Upper lobe of left lung (tissue), 6 donors: ENCODE measurements at regions not wholly inside any gene's neighbourhood (a gene's known extent, or its start where the extent isn't known, plus 50 kb on each side); places are given as distances from the start of the nearest gene placed in this dataset.

Source experiments
- ATAC-seq, 2 donors: fragments of 200-7000 bp; cut with Tn5 transposase; one replicate each; pipeline ENCODE4 v1.9.1; 2022; ENCODE audit warnings: mild to moderate bottlenecking in 2 of 2, moderate library complexity in 2 of 2; ENCODE audit not compliant: low FRiP score in 2 of 2
- DNase-seq, 2 donors: peaks; one replicate each; pipeline ENCODE4 v3.0.0-alpha.2; 2019 to 2020
- H3K27ac ChIP-seq, 4 donors: fragments of 200-600 bp; sonication (generic); one replicate each; pipeline ENCODE4 v1.5.1; 2016 to 2019
- H3K27me3 ChIP-seq, 4 donors: fragments of 200-600 bp; sonication (generic); one replicate each; pipeline ENCODE4 v1.5.1; 2017 to 2019
- H3K36me3 ChIP-seq, 4 donors: fragments of 200-600 bp; sonication (generic); one replicate each; pipeline ENCODE4 v1.5.1; 2016 to 2019
- H3K4me1 ChIP-seq, 4 donors: fragments of 200-600 bp; sonication (generic); one replicate each; pipeline ENCODE4 v1.5.1; 2018 to 2019
- H3K4me3 ChIP-seq, 4 donors: fragments of 200-600 bp; sonication (generic); one replicate each; pipeline ENCODE4 v1.5.1; 2017 to 2019; ENCODE audit warnings: mild to moderate bottlenecking in 2 of 4, moderate library complexity in 1 of 4
- H3K9me3 ChIP-seq, 4 donors: fragments of 200-600 bp; sonication (generic); one replicate each; pipeline ENCODE4 v1.5.1; 2018 to 2019
- EP300 ChIP-seq, 4 donors: sonication (generic); formaldehyde crosslinking; IDR thresholded peaks; one replicate each; pipeline ENCODE4 v1.5.1; 2017; ENCODE audit warnings: antibody characterized with exemption in 4 of 4, control low read depth in 2 of 4
- POLR2A ChIP-seq, 4 donors: fragments of 450-650 bp; IDR thresholded peaks; one replicate each; pipeline ENCODE4 v1.5.1; 2016 to 2017; ENCODE audit warnings: antibody characterized with exemption in 4 of 4, mild to moderate bottlenecking in 2 of 4
- POLR2AphosphoS5 ChIP-seq, 2 donors: sonication (generic); formaldehyde crosslinking; IDR thresholded peaks; one replicate each; pipeline ENCODE4 v1.5.1; 2017; ENCODE audit warnings: antibody characterized with exemption in 2 of 2
- WGBS, 2 donors: methylation state at CpG; one replicate each; pipeline ENCODE4 v1.1.5; 2017 to 2018; 5-methylcytosine and 5-hydroxymethylcytosine counted together
- TF ChIP-seq, protein P1 (sequence below), 6 experiments: fragments of 450-650 bp in 4 of 6; fragments of 200-600 bp in 2 of 6; sonication (generic) in 2 of 6; IDR thresholded peaks; one replicate each; pipeline ENCODE4 v1.5.1; 2016 to 2019; ENCODE audit warnings: antibody characterized with exemption in 6 of 6
- donor health status: DM: no; HTN: no; CAD: no; lungs with moderate emphysema.
- donor health status: DM: no; HTN: yes; CAD: no; lungs with severe emphysema.

DNA sequence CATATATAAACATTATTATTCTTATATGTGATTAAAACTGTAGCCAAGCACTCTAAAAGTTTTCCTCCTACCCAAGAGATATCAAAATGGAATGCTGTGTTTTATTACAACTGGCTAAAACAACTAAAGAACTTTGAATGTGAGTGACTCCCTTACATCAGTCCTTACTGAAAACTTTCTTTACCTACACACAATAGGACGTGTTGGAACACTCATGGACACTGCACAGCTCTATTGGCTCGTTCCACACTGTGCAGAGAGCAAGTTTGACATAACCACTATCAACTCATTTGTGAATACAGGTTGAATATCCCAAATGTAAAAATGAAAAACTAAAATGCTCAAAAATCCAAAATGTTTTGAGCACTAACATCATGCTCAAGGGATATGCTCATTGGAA is 650.6 kb downstream of the SLC4A3 start:
- DNase-seq (no peak), ATAC-seq (no peak)
- H3K27me3 ChIP-seq = no peaks in the 10 kb centered on the region
- no peaks in the 10 kb centered on the region for H3K9me3 ChIP-seq
- H3K4me3 ChIP-seq = no peak overlapping the region
- H3K27ac ChIP-seq = peak overlapping the region in 1 of 4 donors; percentile 12
- TF ChIP-seq, protein P1, sequence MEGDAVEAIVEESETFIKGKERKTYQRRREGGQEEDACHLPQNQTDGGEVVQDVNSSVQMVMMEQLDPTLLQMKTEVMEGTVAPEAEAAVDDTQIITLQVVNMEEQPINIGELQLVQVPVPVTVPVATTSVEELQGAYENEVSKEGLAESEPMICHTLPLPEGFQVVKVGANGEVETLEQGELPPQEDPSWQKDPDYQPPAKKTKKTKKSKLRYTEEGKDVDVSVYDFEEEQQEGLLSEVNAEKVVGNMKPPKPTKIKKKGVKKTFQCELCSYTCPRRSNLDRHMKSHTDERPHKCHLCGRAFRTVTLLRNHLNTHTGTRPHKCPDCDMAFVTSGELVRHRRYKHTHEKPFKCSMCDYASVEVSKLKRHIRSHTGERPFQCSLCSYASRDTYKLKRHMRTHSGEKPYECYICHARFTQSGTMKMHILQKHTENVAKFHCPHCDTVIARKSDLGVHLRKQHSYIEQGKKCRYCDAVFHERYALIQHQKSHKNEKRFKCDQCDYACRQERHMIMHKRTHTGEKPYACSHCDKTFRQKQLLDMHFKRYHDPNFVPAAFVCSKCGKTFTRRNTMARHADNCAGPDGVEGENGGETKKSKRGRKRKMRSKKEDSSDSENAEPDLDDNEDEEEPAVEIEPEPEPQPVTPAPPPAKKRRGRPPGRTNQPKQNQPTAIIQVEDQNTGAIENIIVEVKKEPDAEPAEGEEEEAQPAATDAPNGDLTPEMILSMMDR (IDR thresholded peaks at IDR 0.05) = no peak
- TF ChIP-seq EP300 (IDR thresholded peaks at IDR 0.05) (no peak), POLR2AphosphoS5 (IDR thresholded peaks at IDR 0.05) (no peak), POLR2A (IDR thresholded peaks at IDR 0.05) (no peak)
- H3K36me3 ChIP-seq = no peaks in the 10 kb centered on the region
- 36 to 48% methylated on average over 2 of the region's 2 CpGs for WGBS, 2 donors
- H3K4me1 ChIP-seq = peaks cover 0 to 6% (median 0%) of the 10 kb centered on the region in 4 donors

DNA sequence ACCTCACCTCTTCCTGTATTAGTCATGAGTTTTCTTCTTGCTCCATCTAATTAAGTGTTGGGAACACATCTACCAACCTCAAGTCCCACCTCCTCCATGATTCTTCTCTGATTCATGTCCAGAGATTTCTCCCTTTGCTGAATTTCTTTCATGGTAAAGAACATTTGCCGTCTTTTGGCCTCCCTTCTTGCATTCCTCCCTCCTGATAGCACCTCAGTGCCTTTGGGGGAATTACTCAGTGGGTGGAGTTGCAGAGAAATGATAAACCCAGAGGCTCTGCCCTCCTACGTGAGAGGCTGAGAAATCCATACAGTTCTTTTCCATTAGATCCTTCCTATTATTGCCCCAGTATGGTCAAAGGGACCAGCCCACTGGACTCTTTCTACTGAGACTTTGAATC is 651.9 kb downstream of the SLC4A3 start:
- TF ChIP-seq POLR2A (IDR thresholded peaks at IDR 0.05) = no peak
- TF ChIP-seq POLR2AphosphoS5 (IDR thresholded peaks at IDR 0.05) = no peak
- TF ChIP-seq, protein P1 (IDR thresholded peaks at IDR 0.05) = no peak
- TF ChIP-seq EP300 (IDR thresholded peaks at IDR 0.05) = no peak
- no peak for DNase-seq
- WGBS, 2 donors = 72 to 88% methylated on average over 2 of the region's 2 CpGs
- ATAC-seq = peak in 1 of 2 donors; percentile 72
- Histone ChIP-seq H3K27me3 (no peaks in the 10 kb centered on the region), H3K4me1 (peaks cover 0 to 3% (median 0%) of the 10 kb centered on the region in 4 donors), H3K27ac (no peak overlapping the region), H3K36me3 (no peaks in the 10 kb centered on the region), H3K9me3 (no peaks in the 10 kb centered on the region), H3K4me3 (no peak overlapping the region)

DNA sequence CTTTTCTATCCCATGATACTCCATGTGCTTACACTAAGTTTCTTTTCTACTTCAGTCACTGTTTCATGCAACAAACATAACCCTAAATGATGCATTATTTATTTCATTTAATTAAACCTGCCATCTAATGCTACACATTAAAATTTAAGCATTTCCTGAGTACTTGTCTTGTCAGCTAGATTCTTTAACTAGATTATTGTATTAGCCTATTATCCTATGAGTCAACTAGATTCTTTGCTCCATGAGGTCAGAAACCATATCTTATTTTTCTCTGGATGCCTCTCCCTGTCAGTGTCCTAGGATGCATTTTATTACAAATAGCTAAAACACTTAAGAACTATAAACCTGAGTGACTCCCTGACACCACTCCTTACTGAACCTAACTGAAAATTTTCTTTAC is 652.4 kb downstream of the SLC4A3 start:
- H3K36me3 ChIP-seq = no peaks in the 10 kb centered on the region
- H3K4me3 ChIP-seq = no peak overlapping the region
- no peaks in the 10 kb centered on the region for H3K9me3 ChIP-seq
- DNase-seq = no peak
- H3K27me3 ChIP-seq = no peaks in the 10 kb centered on the region
- no peak for ATAC-seq
- TF ChIP-seq POLR2AphosphoS5 (IDR thresholded peaks at IDR 0.05) (no peak), POLR2A (IDR thresholded peaks at IDR 0.05) (no peak), EP300 (IDR thresholded peaks at IDR 0.05) (no peak)
- TF ChIP-seq, protein P1 (IDR thresholded peaks at IDR 0.05) = no peak
- H3K27ac ChIP-seq = no peak overlapping the region
- peaks cover 0 to 3% (median 0%) of the 10 kb centered on the region in 4 donors for H3K4me1 ChIP-seq

DNA sequence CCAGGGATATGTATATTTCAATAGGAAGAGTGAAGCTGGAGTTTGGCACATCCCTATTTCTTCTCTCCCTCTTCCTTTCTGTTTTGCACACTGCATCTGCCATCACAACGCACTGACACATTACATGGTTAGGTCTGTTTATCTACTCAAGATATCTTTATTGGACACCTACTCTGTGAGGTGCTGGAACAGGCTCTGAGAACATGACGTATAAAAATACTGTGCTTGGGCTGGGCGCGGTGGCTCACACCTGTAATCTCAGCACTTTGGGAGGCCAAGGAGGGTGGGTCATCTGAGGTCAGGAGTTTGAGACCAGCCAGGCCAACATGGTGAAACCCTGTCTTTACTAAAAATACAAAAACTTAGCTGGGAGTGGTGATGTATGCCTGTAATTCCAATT is 653.3 kb downstream of the SLC4A3 start:
- Histone ChIP-seq H3K4me3 (no peak overlapping the region), H3K36me3 (no peaks in the 10 kb centered on the region), H3K27ac (no peak overlapping the region), H3K9me3 (no peaks in the 10 kb centered on the region), H3K27me3 (no peaks in the 10 kb centered on the region), H3K4me1 (peaks cover 0 to 3% (median 0%) of the 10 kb centered on the region in 4 donors)
- DNase-seq (no peak), ATAC-seq (no peak)
- WGBS, 2 donors = 94% methylated on average over 4 of the region's 4 CpGs
- no peak for TF ChIP-seq EP300 (IDR thresholded peaks at IDR 0.05)
- TF ChIP-seq, protein P1 (IDR thresholded peaks at IDR 0.05) = no peak
- no peak for TF ChIP-seq POLR2AphosphoS5 (IDR thresholded peaks at IDR 0.05)
- TF ChIP-seq POLR2A (IDR thresholded peaks at IDR 0.05) = no peak

GRCh38 chr2:220281771-220282170 is 654.3 kb downstream of the SLC4A3 start:
- TF ChIP-seq, protein P1 (IDR thresholded peaks at IDR 0.05) = no peak
- TF ChIP-seq EP300 (IDR thresholded peaks at IDR 0.05) = no peak
- no peak for TF ChIP-seq POLR2AphosphoS5 (IDR thresholded peaks at IDR 0.05)
- no peak for TF ChIP-seq POLR2A (IDR thresholded peaks at IDR 0.05)
- H3K27me3 ChIP-seq = no peaks in the 10 kb centered on the region
- 84 to 97% methylated on average over 1 of the region's 1 CpG for WGBS, 2 donors
- no peak overlapping the region for H3K4me3 ChIP-seq
- H3K4me1 ChIP-seq = peaks cover 0 to 3% (median 0%) of the 10 kb centered on the region in 4 donors
- ATAC-seq (no peak), DNase-seq (no peak)
- no peak overlapping the region for H3K27ac ChIP-seq
- H3K9me3 ChIP-seq = no peaks in the 10 kb centered on the region
- no peaks in the 10 kb centered on the region for H3K36me3 ChIP-seq
